IMR-90 (cell line): ENCODE measurements at regions not wholly inside any gene's neighbourhood (a gene's known extent, or its start where the extent isn't known, plus 50 kb on each side); places are given as distances from the start of the nearest gene placed in this dataset.

Experiments used
- ATAC-seq: fragments of 200-7000 bp; cut with Tn5 transposase; 2 replicates; pipeline ENCODE4 v1.9.1; 2020; ENCODE audit warnings: low read depth, mild to moderate bottlenecking, moderate library complexity
- BruUV-seq: library from RNA; stranded (reverse); fragments of 400-500 nt; replicated peaks from 2 replicates; lab custom pipeline; 2021; lab: Mats Ljungman, UMichigan
- CTCF ChIA-PET: fragments of 300-600 bp; formaldehyde crosslinking; extraction: SDS; loops from one replicate; lab custom pipeline; 2021; ENCODE audit warnings: antibody characterized with exemption; lab: Yijun Ruan, JAX
- POLR2A ChIA-PET: fragments of 300-600 bp; sonication (Branson Sonifier 250); formaldehyde crosslinking; loops from one replicate; lab custom pipeline; 2022; ENCODE audit warnings: antibody characterized with exemption; ENCODE audit not compliant: unreplicated experiment; lab: Charles Lee
- DNase-seq: peaks from one replicate; pipeline ENCODE4 v3.0.0; 2013
- H2AFZ ChIP-seq: replicated peaks from 2 replicates; pipeline ENCODE3; 2013; ENCODE audit warnings: low read length, mild to moderate bottlenecking; ENCODE audit not compliant: poor library complexity
- H2AK5ac ChIP-seq: 2 replicates; pipeline ENCODE4 v1.6.1; 2013; ENCODE audit warnings: low read depth, low read length, inconsistent platforms
- H2AK9ac ChIP-seq: replicated peaks from 2 replicates; pipeline ENCODE3; 2013; ENCODE audit warnings: mild to moderate bottlenecking, low read depth, low read length, moderate library complexity; ENCODE audit not compliant: poor library complexity
- H2BK120ac ChIP-seq: 2 replicates; pipeline ENCODE4 v1.6.1; 2013; ENCODE audit warnings: low read depth, low read length, inconsistent platforms
- H2BK15ac ChIP-seq: 3 replicates; pipeline ENCODE4 v1.6.1; 2013; ENCODE audit warnings: low read depth, low read length, inconsistent platforms
- H2BK20ac ChIP-seq: 2 replicates; pipeline ENCODE4 v1.6.1; 2013; ENCODE audit warnings: low read depth, mild to moderate bottlenecking, inconsistent platforms, low read length, moderate library complexity
- H2BK5ac ChIP-seq: 2 replicates; pipeline ENCODE4 v1.6.1; 2013; ENCODE audit warnings: mild to moderate bottlenecking, low read depth, low read length, inconsistent platforms; ENCODE audit not compliant: poor library complexity, severe bottlenecking
- H3K14ac ChIP-seq: replicated peaks from 2 replicates; pipeline ENCODE4 v1.6.1; 2013; ENCODE audit warnings: low read depth, low read length, inconsistent platforms
- H3K18ac ChIP-seq: 2 replicates; pipeline ENCODE4 v1.6.1; 2013; ENCODE audit warnings: low read depth, low read length, control low read depth
- H3K23ac ChIP-seq: 2 replicates; pipeline ENCODE4 v1.6.1; 2013; ENCODE audit warnings: low read depth, low read length, inconsistent platforms
- H3K27ac ChIP-seq: 2 replicates; pipeline ENCODE4 v1.5.1; 2013; ENCODE audit warnings: mild to moderate bottlenecking, control low read depth, low read length; ENCODE audit not compliant: insufficient read depth
- H3K27me3 ChIP-seq: 2 replicates; pipeline ENCODE4 v1.6.1; 2013; ENCODE audit warnings: low read length; ENCODE audit not compliant: control insufficient read depth, insufficient read depth
- H3K36me3 ChIP-seq: 2 replicates; pipeline ENCODE4 v1.6.1; 2013; ENCODE audit warnings: low read length, mixed read lengths; ENCODE audit not compliant: control insufficient read depth, insufficient read depth
- H3K4ac ChIP-seq: 2 replicates; pipeline ENCODE4 v1.6.1; 2013; ENCODE audit warnings: low read depth, low read length, inconsistent platforms
- H3K4me1 ChIP-seq: 2 replicates; pipeline ENCODE4 v1.6.1; 2013; ENCODE audit warnings: low read length, mixed read lengths; ENCODE audit not compliant: control insufficient read depth, insufficient read depth
- H3K4me2 ChIP-seq: 2 replicates; pipeline ENCODE4 v1.6.1; 2013; ENCODE audit warnings: low read depth, mild to moderate bottlenecking, control low read depth, low read length, moderate library complexity
- H3K4me3 ChIP-seq: 2 replicates; pipeline ENCODE4 v1.5.1; 2013; ENCODE audit warnings: low read depth, mild to moderate bottlenecking, control low read depth, low read length, moderate library complexity; ENCODE audit not compliant: insufficient read depth
- H3K56ac ChIP-seq: 2 replicates; pipeline ENCODE4 v1.6.1; 2013; ENCODE audit warnings: low read length, inconsistent platforms; ENCODE audit not compliant: insufficient read depth; ENCODE audit errors: extremely low read depth
- H3K79me1 ChIP-seq, 2 experiments: 2 replicates each; pipeline ENCODE4 v1.6.1; 2013; ENCODE audit warnings: low read length in 2 of 2, inconsistent platforms in 1 of 2, low read depth in 1 of 2
- H3K9ac ChIP-seq: 2 replicates; pipeline ENCODE4 v1.6.1; 2013; ENCODE audit warnings: low read depth, low read length, control low read depth
- H3K9me1 ChIP-seq: 2 replicates; pipeline ENCODE4 v1.6.1; 2013; ENCODE audit warnings: low read length, inconsistent platforms; ENCODE audit not compliant: insufficient read depth
- H3K9me3 ChIP-seq: 2 replicates; pipeline ENCODE4 v1.6.1; 2013; ENCODE audit warnings: low read length; ENCODE audit not compliant: control insufficient read depth, insufficient read depth
- H4K20me1 ChIP-seq: 2 replicates; pipeline ENCODE4 v1.6.1; 2013; ENCODE audit warnings: low read length, inconsistent platforms; ENCODE audit not compliant: insufficient read depth
- H4K5ac ChIP-seq: 2 replicates; pipeline ENCODE4 v1.6.1; 2013; ENCODE audit warnings: mild to moderate bottlenecking, low read depth, low read length, control low read depth
- H4K8ac ChIP-seq, 2 experiments: 2 replicates each; pipeline ENCODE4 v1.6.1; 2013; ENCODE audit warnings: low read depth in 2 of 2, low read length in 2 of 2, control low read depth in 1 of 2, inconsistent platforms in 1 of 2
- H4K91ac ChIP-seq: 2 replicates; pipeline ENCODE4 v1.6.1; 2013; ENCODE audit warnings: low read depth, low read length, inconsistent platforms; ENCODE audit not compliant: insufficient read depth
- BHLHE40 ChIP-seq: fragments of 150-350 bp; IDR thresholded peaks from 2 replicates; pipeline ENCODE4 v1.6.1; 2016; ENCODE audit warnings: mild to moderate bottlenecking, low read depth, low read length
- CEBPB ChIP-seq: IDR thresholded peaks from 2 replicates; pipeline ENCODE4 v1.6.1; 2012; ENCODE audit warnings: low read depth, low read length, improper control_type of control experiment
- CHD1 ChIP-seq: IDR thresholded peaks from 2 replicates; pipeline ENCODE4 v1.6.1; 2012; ENCODE audit warnings: low read depth, low read length, improper control_type of control experiment
- CTCF ChIP-seq: conservative IDR thresholded peaks from 2 replicates; pipeline ENCODE4 v1.5.1; 2012; ENCODE audit warnings: mild to moderate bottlenecking, low read depth, low read length, improper control_type of control experiment
- MAFK ChIP-seq: IDR thresholded peaks from 2 replicates; pipeline ENCODE4 v1.6.1; 2012; ENCODE audit warnings: low read depth, low read length, improper control_type of control experiment
- MXI1 ChIP-seq: IDR thresholded peaks from 2 replicates; pipeline ENCODE4 v1.6.1; 2012; ENCODE audit warnings: low read depth, mild to moderate bottlenecking, low read length, moderate library complexity, borderline replicate concordance
- NFE2L2 ChIP-seq: fragments of 150-350 bp; IDR thresholded peaks from 2 replicates; pipeline ENCODE4 v1.6.1; 2016; ENCODE audit warnings: low read depth, mild to moderate bottlenecking, low read length
- POLR2A ChIP-seq: IDR thresholded peaks from 2 replicates; pipeline ENCODE4 v1.6.1; 2012; ENCODE audit warnings: mild to moderate bottlenecking, low read depth, low read length
- RAD21 ChIP-seq: IDR thresholded peaks from 2 replicates; pipeline ENCODE4 v1.6.1; 2012; ENCODE audit warnings: low read length, improper control_type of control experiment
- RCOR1 ChIP-seq: IDR thresholded peaks from 2 replicates; pipeline ENCODE4 v1.6.1; 2012; ENCODE audit warnings: mild to moderate bottlenecking, low read length, improper control_type of control experiment; ENCODE audit not compliant: insufficient replicate concordance
- RFX5 ChIP-seq: IDR thresholded peaks from 2 replicates; pipeline ENCODE4 v1.8.0; 2012; ENCODE audit warnings: low read depth, mild to moderate bottlenecking, low read length, moderate library complexity
- SMC3 ChIP-seq: fragments of 150-350 bp; IDR thresholded peaks from 2 replicates; pipeline ENCODE4 v1.6.1; 2016; ENCODE audit warnings: low read depth, mild to moderate bottlenecking, antibody characterized with exemption, low read length, moderate library complexity
- USF2 ChIP-seq: fragments of 150-350 bp; IDR thresholded peaks from 2 replicates; pipeline ENCODE4 v1.6.1; 2017; ENCODE audit warnings: mild to moderate bottlenecking, antibody characterized with exemption, low read length, low read depth
- WGBS, 2 experiments: methylation state at CpG; one replicate each; pipeline versions ENCODE4 v1.1.5 to v1.1.7; 2013; ENCODE audit warnings: missing lambda C conversion rate in 2 of 2; ENCODE audit not compliant: insufficient read length in 1 of 2; ENCODE audit errors: extremely low coverage in 2 of 2; 5-methylcytosine and 5-hydroxymethylcytosine counted together
- dilution Hi-C: fragments of 300-500 bp; cut with HindIII; formaldehyde crosslinking; loops from one replicate; pipeline ENCODE4 v1.14.3; 2018; ENCODE audit warnings: low sequenced_read_pairs; ENCODE audit not compliant: unreplicated experiment
- in situ Hi-C: fragments of 300-500 bp; cut with MboI; formaldehyde crosslinking; loops from 3 replicates; pipeline ENCODE4 v1.14.3; 2019; ENCODE audit warnings: low sequenced_read_pairs, inconsistent platforms, mixed read lengths
- intact Hi-C: fragments of 100-400 bp; cut with micrococcal nuclease; formaldehyde crosslinking; loops from 2 replicates; pipeline ENCODE4 v1.10.0; 2022

GRCh38 chr15:91456921-91457320 is 356.9 kb downstream of the SV2B start:
- Histone ChIP-seq H3K56ac (no peak overlapping the region), H2BK120ac (peak overlapping the region; percentile 84), H2AFZ (no peak overlapping the region), H3K36me3 (no peaks in the 10 kb centered on the region), H3K9ac (no peak overlapping the region), H3K4me1 (peaks cover 9% of the 10 kb centered on the region), H3K27me3 (no peaks in the 10 kb centered on the region), H2AK5ac (no peak overlapping the region), H3K79me1 (no peaks in the 10 kb centered on the region), H4K8ac (peak overlapping the region in 1 of 2 experiments; percentile 71; a peak in 2 of 4 replicates), H4K20me1 (no peaks in the 10 kb centered on the region), H3K4ac (peak overlapping the region; percentile 48; the same call in 1 of the 2 replicates), H3K9me1 (no peaks in the 10 kb centered on the region), H3K4me3 (no peak overlapping the region), H3K23ac (no peak overlapping the region), H4K5ac (peak overlapping the region; percentile 54; the same call in 1 of the 2 replicates), H2AK9ac (no peak overlapping the region), H3K18ac (peak overlapping the region; percentile 6; the same call in 1 of the 2 replicates), H3K14ac (peak overlapping the region; percentile 82; the same call in 1 of the 2 replicates), H2BK20ac (peak overlapping the region; percentile 80; the same call in 1 of the 2 replicates), H3K9me3 (no peaks in the 10 kb centered on the region), H2BK15ac (no peak overlapping the region), H3K27ac (no peak overlapping the region), H4K91ac (no peak overlapping the region), H3K4me2 (no peak overlapping the region), H2BK5ac (peak overlapping the region; percentile 64)
- no peak for TF ChIP-seq RFX5
- no peak for TF ChIP-seq SMC3
- TF ChIP-seq CHD1: no peak
- no peak for TF ChIP-seq CTCF
- no peak for TF ChIP-seq BHLHE40
- no peak for TF ChIP-seq NFE2L2
- no peak for TF ChIP-seq MAFK
- TF ChIP-seq MXI1: no peak
- TF ChIP-seq CEBPB: no peak
- no peak for TF ChIP-seq RCOR1
- TF ChIP-seq RAD21: no peak
- no peak for TF ChIP-seq USF2
- TF ChIP-seq POLR2A: no peak
- intact Hi-C loops: no loop called here
- BruUV-seq: no TSS peak
- dilution Hi-C loops: no loop called here
- no CpG with 5 or more reads among the region's 3 CpGs for WGBS, 2 experiments
- ChIA-PET CTCF (interaction anchor here (0.6 kb wide), 1 partner anchor 75 kb away, joined by 6 read pairs; no protein-coding TSS in a partner anchor), POLR2A (no interaction called here)
- ATAC-seq (no peak), DNase-seq (peak; percentile 24)
- in situ Hi-C loops: no loop called here
